GM12891 (cell line): ENCODE measurements at regions not wholly inside any gene's neighbourhood (a gene's known extent, or its start where the extent isn't known, plus 50 kb on each side); places are given as distances from the start of the nearest gene placed in this dataset.

Experiments used
- DNase-seq: peaks from one replicate; pipeline ENCODE4 v3.0.0; 2011; ENCODE audit warnings: low spot score; ENCODE audit not compliant: insufficient read length
- FAIRE-seq: peaks from 2 replicates; lab custom pipeline; 2011; peaks lifted over from hg19 to GRCh38; lab: Jason Lieb, UNC
- PAX5 ChIP-seq: IDR thresholded peaks from 2 replicates; pipeline ENCODE4 v1.6.1; 2011; ENCODE audit warnings: low read length, moderate library complexity, mild to moderate bottlenecking; ENCODE audit not compliant: insufficient read depth, severe bottlenecking
- POLR2A ChIP-seq: IDR thresholded peaks from 2 replicates; pipeline ENCODE4 v1.6.1; 2011; ENCODE audit warnings: low read depth, low read length, control low read depth
- POLR2AphosphoS5 ChIP-seq: IDR thresholded peaks from 2 replicates; pipeline ENCODE4 v1.6.1; 2011; ENCODE audit warnings: low read depth, low read length, control low read depth
- POU2F2 ChIP-seq: IDR thresholded peaks from 2 replicates; pipeline ENCODE4 v1.6.1; 2011; ENCODE audit warnings: low read depth, mild to moderate bottlenecking, control low read depth, low read length, moderate library complexity
- SPI1 ChIP-seq: IDR thresholded peaks from 2 replicates; pipeline ENCODE4 v1.6.1; 2011; ENCODE audit warnings: low read depth, low read length, control low read depth
- TAF1 ChIP-seq: IDR thresholded peaks from 2 replicates; pipeline ENCODE4 v1.6.1; 2011; ENCODE audit warnings: low read depth, low read length, control low read depth

DNA sequence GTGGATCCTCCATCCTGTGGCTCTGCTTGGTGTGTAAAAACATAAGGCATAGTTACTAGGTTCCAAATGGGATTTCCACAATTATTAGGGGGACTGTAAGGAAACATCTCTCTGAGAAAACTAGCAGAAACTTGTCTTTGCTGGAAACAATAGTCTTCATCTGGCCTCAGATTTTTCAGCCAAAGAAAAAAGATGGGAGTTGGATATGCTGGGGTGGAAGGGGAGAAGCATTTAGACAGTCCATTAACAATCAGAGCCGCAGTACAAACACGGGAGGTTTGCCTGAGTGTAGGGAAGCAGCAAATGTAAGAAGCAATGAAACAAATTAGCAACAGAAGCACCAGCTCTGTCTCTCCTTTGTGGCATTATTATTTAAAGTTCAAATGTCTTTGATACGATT is 402.7 kb upstream of the ZNF608 start:
- DNase-seq: no peak
- TF ChIP-seq POU2F2: no peak
- TF ChIP-seq TAF1: no peak
- TF ChIP-seq PAX5: no peak
- TF ChIP-seq SPI1: no peak
- no peak for TF ChIP-seq POLR2A
- no peak for TF ChIP-seq POLR2AphosphoS5
- FAIRE-seq: no peak

GRCh38 chr5:125149527-125149926 is 403.1 kb upstream of the ZNF608 start:
- TF ChIP-seq TAF1: no peak
- TF ChIP-seq POLR2AphosphoS5: no peak
- TF ChIP-seq POLR2A: no peak
- no peak for TF ChIP-seq PAX5
- TF ChIP-seq POU2F2: no peak
- no peak for TF ChIP-seq SPI1
- DNase-seq (no peak), FAIRE-seq (no peak)

- DNase-seq (no peak), FAIRE-seq (no peak)
- TF ChIP-seq POLR2A: no peak
- no peak for TF ChIP-seq SPI1
- no peak for TF ChIP-seq POLR2AphosphoS5
- TF ChIP-seq PAX5: no peak
- TF ChIP-seq TAF1: no peak
- no peak for TF ChIP-seq POU2F2
Observed at GRCh38 chr5:125150041-125150669, 403.7 kb upstream of the ZNF608 start.

DNA sequence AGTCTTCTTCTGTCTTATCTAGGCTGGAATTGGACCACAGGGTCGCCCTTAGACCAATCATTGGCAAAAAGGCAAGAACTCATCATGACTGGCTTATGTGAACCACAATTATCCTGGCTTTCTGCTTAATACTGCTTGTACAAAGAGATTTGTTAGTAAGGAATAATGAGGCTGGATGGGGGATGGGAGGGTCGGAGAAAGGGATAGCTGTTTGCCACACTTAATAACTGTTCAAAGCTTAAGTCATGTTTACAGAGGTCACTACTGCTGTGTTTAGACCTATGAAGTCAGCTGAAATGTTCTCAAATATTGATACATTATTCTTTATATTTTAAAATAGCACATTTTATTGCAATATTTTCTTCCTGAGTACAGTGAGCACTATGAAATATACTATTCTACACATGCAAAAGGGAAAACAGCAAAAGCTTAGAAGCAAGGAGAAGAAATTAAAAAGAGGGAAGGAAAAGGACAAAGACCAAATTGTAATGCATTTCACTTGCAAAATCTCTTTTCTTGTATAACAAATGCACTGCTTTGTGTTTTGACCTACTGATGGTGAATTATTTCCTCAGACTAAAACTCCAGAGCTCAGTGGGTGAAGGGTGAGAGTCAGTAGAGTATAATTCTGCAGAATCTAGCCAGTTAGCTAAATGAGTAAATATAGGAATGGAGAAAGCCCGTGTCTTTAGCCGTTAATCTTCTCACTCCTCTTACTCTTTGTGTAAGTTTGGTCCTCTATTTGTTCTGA is 404.9 kb upstream of the ZNF608 start:
- FAIRE-seq (no peak), DNase-seq (no peak)
- TF ChIP-seq TAF1: no peak
- no peak for TF ChIP-seq POLR2A
- no peak for TF ChIP-seq PAX5

GRCh38 chr5:125152044-125152443 is 405.6 kb upstream of the ZNF608 start:
- TF ChIP-seq TAF1: no peak
- no peak for TF ChIP-seq SPI1
- FAIRE-seq: no peak
- no peak for DNase-seq

- TF ChIP-seq PAX5 (no peak), TAF1 (no peak), SPI1 (no peak), POLR2A (no peak), POU2F2 (no peak), POLR2AphosphoS5 (no peak)
- FAIRE-seq (no peak), DNase-seq (no peak)
Observed at GRCh38 chr5:125152461-125153189, 406.2 kb upstream of the ZNF608 start.

DNA sequence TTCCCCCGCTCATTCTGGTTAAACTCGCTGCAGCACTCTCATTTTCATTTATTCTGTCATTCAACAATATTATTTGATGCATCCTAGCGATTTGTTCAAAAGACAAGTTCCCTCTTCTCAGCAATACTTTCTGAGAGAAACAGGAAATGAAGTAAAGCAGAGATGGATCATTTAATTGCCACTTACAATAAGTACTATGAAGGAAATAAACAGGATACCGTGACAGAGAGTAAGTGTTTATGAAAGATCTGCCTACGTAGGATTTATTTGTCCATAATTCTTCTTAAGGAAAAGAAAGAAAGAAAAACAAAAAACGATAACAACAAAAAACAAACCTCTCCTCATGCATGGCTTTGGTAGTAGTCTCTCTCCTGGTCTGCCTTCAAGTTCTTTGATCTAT is 406.8 kb upstream of the ZNF608 start:
- no peak for TF ChIP-seq PAX5
- no peak for TF ChIP-seq TAF1
- TF ChIP-seq POU2F2: no peak
- TF ChIP-seq SPI1: no peak
- no peak for TF ChIP-seq POLR2AphosphoS5
- DNase-seq (no peak), FAIRE-seq (no peak)

GRCh38 chr5:125154301-125155110 is 408.1 kb upstream of the ZNF608 start:
- no peak for TF ChIP-seq POLR2AphosphoS5
- TF ChIP-seq PAX5: no peak
- no peak for DNase-seq
- no peak for FAIRE-seq

GRCh38 chr5:125160787-125161502 is 414.5 kb upstream of the ZNF608 start:
- no peak for DNase-seq
- FAIRE-seq: no peak
- TF ChIP-seq POU2F2 (no peak), POLR2A (no peak), PAX5 (no peak), POLR2AphosphoS5 (no peak), SPI1 (no peak), TAF1 (no peak)
